Ascending aorta (tissue), 2 donors: ENCODE measurements at regions not wholly inside any gene's neighbourhood (a gene's known extent, or its start where the extent isn't known, plus 50 kb on each side); places are given as distances from the start of the nearest gene placed in this dataset.

Experiments used
- DNase-seq, 2 donors: peaks; one replicate each; pipeline ENCODE4 v3.0.0-alpha.2; 2019; ENCODE audit warnings: low spot score in 2 of 2
- H3K27ac ChIP-seq, 2 donors: fragments of 200-600 bp; sonication (generic); one replicate each; pipeline ENCODE4 v1.5.1; 2016 to 2017; ENCODE audit warnings: mild to moderate bottlenecking in 1 of 2
- H3K27me3 ChIP-seq: fragments of 200-600 bp; sonication (generic); one replicate; pipeline ENCODE4 v1.5.1; 2017
- H3K36me3 ChIP-seq, 2 donors: fragments of 200-600 bp; sonication (generic); one replicate each; pipeline ENCODE4 v1.5.1; 2016
- H3K4me1 ChIP-seq, 2 donors: fragments of 200-600 bp; sonication (generic); one replicate each; pipeline ENCODE4 v1.5.1; 2016 to 2017; ENCODE audit warnings: mild to moderate bottlenecking in 1 of 2
- H3K4me3 ChIP-seq, 2 donors: fragments of 200-600 bp; sonication (generic); one replicate each; pipeline ENCODE4 v1.5.1; 2016 to 2017; ENCODE audit warnings: mild to moderate bottlenecking in 1 of 2
- H3K9me3 ChIP-seq, 2 donors: fragments of 200-600 bp; sonication (generic); one replicate each; pipeline ENCODE4 v1.5.1; 2016
- intact Hi-C: fragments of 100-400 bp; cut with DNase I; formaldehyde crosslinking; loops from one replicate; pipeline ENCODE4 v1.15.1; 2023
- TF ChIP-seq, protein P1 (sequence below), 3 experiments: fragments of 200-600 bp in 2 of 3; fragments of 450-650 bp in 1 of 3; sonication (generic) in 2 of 3; IDR thresholded peaks; one replicate each; pipeline ENCODE4 v1.5.1; 2016 to 2019; ENCODE audit warnings: antibody characterized with exemption in 3 of 3, mild to moderate bottlenecking in 1 of 3, moderate library complexity in 1 of 3

DNA sequence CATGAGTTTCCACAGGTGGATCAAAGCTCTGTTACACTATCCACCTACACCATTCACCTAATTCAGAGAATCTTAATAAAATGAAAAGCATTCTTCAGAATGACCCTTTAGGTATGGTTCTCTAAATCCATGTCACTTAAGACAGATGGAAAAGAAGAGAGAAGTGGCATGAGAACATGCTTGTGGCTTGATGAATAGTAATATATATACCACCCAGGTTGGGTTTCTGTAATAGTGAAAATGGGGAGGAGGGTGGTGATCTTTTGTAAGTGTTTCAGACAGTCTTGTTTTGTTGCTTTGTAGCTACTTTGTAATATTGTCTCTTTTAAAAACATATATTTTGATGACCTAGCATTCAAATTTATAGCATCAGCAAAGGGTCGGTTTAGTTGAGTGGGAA is 469.8 kb downstream of the USP25 start:
- no peaks in the 10 kb centered on the region for H3K27me3 ChIP-seq
- H3K27ac ChIP-seq, result no peak overlapping the region
- no peak overlapping the region for H3K4me3 ChIP-seq
- no peaks in the 10 kb centered on the region for H3K36me3 ChIP-seq
- intact Hi-C loops, result loop anchor here (10.0 kb wide), 1 partner anchor 115 kb away; no protein-coding TSS in a partner anchor
- no peak for DNase-seq
- TF ChIP-seq, protein P1, sequence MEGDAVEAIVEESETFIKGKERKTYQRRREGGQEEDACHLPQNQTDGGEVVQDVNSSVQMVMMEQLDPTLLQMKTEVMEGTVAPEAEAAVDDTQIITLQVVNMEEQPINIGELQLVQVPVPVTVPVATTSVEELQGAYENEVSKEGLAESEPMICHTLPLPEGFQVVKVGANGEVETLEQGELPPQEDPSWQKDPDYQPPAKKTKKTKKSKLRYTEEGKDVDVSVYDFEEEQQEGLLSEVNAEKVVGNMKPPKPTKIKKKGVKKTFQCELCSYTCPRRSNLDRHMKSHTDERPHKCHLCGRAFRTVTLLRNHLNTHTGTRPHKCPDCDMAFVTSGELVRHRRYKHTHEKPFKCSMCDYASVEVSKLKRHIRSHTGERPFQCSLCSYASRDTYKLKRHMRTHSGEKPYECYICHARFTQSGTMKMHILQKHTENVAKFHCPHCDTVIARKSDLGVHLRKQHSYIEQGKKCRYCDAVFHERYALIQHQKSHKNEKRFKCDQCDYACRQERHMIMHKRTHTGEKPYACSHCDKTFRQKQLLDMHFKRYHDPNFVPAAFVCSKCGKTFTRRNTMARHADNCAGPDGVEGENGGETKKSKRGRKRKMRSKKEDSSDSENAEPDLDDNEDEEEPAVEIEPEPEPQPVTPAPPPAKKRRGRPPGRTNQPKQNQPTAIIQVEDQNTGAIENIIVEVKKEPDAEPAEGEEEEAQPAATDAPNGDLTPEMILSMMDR (IDR thresholded peaks at IDR 0.05), result no peak
- no peaks in the 10 kb centered on the region for H3K4me1 ChIP-seq
- no peaks in the 10 kb centered on the region for H3K9me3 ChIP-seq

DNA sequence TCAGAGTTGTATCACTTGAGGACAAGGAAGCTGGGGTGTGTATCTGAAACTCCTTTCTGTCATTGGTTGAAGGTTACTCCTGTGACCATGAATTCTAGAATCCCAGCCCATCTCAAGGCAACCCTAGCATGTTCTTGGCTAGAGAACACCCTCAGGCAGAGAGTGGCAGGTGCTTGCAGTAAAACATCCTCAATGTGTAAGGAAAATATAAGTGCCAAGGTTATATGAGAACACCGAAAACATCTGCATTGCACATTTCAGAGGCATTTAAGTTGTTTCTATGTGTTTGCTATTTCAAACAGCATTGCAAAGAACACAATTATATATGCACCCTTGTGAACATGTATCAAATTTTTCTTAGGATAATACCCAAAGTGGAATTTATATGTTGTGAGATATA is 471.9 kb downstream of the USP25 start:
- intact Hi-C loops, result no loop called here
- no peak for DNase-seq
- Histone ChIP-seq H3K9me3 (no peaks in the 10 kb centered on the region), H3K36me3 (no peaks in the 10 kb centered on the region), H3K27ac (no peak overlapping the region), H3K27me3 (no peaks in the 10 kb centered on the region), H3K4me3 (no peak overlapping the region), H3K4me1 (no peaks in the 10 kb centered on the region)
- TF ChIP-seq, protein P1 (IDR thresholded peaks at IDR 0.05), result no peak

DNA sequence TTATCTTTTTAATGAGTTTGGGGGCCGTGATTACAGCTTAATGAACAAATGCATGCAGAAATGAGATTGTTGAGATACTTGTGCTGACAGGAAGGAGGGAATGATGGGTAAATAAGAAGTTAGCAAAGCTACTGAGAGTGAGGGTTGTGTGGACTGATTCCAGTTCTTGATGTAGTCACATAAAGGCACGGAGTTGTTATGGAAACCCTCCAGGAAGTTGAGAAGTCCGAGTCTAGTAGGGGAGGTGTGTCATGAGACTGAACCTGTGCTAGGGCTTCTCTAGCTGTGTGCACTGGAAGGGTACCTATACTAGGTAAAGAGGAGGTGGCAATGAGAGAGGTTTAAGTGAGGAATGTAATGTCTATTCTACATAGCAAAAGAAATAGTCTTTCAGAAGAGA is 475.7 kb downstream of the USP25 start:
- Histone ChIP-seq H3K36me3 (no peaks in the 10 kb centered on the region), H3K27me3 (no peaks in the 10 kb centered on the region), H3K27ac (no peak overlapping the region), H3K9me3 (no peaks in the 10 kb centered on the region), H3K4me1 (no peaks in the 10 kb centered on the region), H3K4me3 (no peak overlapping the region)
- intact Hi-C loops, result no loop called here
- DNase-seq, result no peak
- TF ChIP-seq, protein P1 (IDR thresholded peaks at IDR 0.05), result no peak

DNA sequence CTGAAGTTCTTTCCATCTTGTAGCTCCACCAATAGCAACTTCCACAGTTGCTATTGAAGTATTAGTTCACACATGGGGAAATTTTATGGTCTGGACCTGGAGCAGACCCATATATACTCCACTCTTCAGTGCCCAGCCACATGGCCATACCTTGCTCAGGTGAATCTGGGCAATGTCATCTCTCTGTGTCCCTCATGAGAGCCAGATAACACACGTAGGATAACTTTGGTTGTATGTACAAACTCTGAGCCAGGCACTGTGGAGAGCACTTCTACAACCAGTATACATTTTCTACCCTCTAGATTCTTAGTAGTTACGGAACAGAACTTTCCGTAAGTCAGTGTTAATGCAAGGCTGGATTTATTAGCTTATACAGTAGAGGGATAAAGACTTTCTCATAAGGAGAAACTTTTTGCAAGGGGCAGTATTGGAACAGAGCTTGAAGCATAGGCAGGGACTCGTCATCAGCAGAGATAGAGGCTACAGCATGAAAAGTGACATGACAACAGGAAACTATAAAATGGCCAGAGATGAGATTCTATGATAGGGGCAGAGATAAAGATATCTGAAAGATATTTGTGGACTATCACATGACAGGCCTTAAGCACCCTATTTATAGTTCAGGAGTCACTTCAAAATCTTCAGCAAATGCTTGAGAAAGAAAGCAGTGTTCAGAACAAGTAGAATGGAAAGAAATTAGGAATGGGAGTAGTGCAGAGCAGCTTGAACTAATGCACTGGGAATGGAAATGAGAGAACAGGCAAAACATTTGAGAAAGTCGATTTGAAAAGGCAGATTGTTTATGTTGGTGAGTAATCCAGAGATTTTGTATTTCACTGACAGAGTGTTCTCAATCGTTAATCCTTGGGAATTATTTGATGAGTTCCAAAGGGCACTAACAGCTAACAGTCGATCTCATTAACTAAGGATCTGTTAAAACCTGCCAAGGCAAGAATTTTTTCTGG is 481.8 kb downstream of the USP25 start:
- Histone ChIP-seq H3K4me1 (peaks cover 0 to 8% of the 10 kb centered on the region in 2 donors), H3K36me3 (no peaks in the 10 kb centered on the region), H3K9me3 (no peaks in the 10 kb centered on the region), H3K27ac (peak overlapping the region; percentile 67 to 72), H3K27me3 (no peaks in the 10 kb centered on the region), H3K4me3 (peak overlapping the region in 1 of 2 donors; percentile 36)
- TF ChIP-seq, protein P1 (IDR thresholded peaks at IDR 0.05), result no peak
- intact Hi-C loops, result loop anchor here (2.0 kb wide), 1 partner anchor 15 kb away; no protein-coding TSS in a partner anchor
- DNase-seq, result no peak

DNA sequence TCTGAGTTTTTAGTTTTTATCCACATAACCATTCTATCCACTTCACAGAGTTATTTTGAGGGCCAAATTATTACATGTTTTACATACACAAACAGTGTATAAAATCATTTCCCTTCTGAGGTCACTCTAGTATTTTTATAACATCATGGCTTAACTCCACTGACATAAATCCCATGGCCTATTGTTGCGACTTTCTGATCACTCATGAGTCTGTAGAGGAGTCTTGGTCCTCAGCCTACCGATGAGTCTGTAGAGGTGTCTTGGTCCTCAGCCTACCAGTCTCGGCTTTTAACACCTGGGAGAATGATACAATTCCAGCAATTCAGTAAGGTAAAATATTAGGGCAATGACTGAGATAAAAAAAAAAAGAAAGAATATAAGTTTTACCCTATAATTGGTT is 483.7 kb downstream of the USP25 start:
- Histone ChIP-seq H3K27ac (peak overlapping the region; percentile 3 to 67), H3K36me3 (no peaks in the 10 kb centered on the region), H3K27me3 (no peaks in the 10 kb centered on the region), H3K4me3 (no peak overlapping the region), H3K9me3 (no peaks in the 10 kb centered on the region), H3K4me1 (peaks cover 0 to 8% of the 10 kb centered on the region in 2 donors)
- intact Hi-C loops, result loop anchor here (2.0 kb wide), 1 partner anchor 17 kb away; no protein-coding TSS in a partner anchor
- no peak for DNase-seq
- TF ChIP-seq, protein P1 (IDR thresholded peaks at IDR 0.05), result no peak
